Upper lobe of right lung (tissue), 1 donor: ENCODE measurements at regions not wholly inside any gene's neighbourhood (a gene's known extent, or its start where the extent isn't known, plus 50 kb on each side); places are given as distances from the start of the nearest gene placed in this dataset.
A peak's percentile ranks its signal among the peaks of the same experiment; 100 is the strongest.

Source experiments
- ATAC-seq: fragments of 200-7000 bp; cut with Tn5 transposase; one replicate; pipeline ENCODE4 v1.9.1; 2020; ENCODE audit warnings: mild to moderate bottlenecking, moderate library complexity
- DNase-seq: peaks from one replicate; pipeline ENCODE4 v3.0.0-alpha.2; 2020
- H3K27ac ChIP-seq: fragments of 200-600 bp; one replicate; pipeline ENCODE4 v1.8.0; 2022
- H3K27me3 ChIP-seq: fragments of 200-600 bp; one replicate; pipeline ENCODE4 v1.8.0; 2022; ENCODE audit warnings: mild to moderate bottlenecking
- H3K36me3 ChIP-seq: fragments of 200-600 bp; one replicate; pipeline ENCODE4 v1.8.0; 2022
- H3K4me1 ChIP-seq: fragments of 200-600 bp; one replicate; pipeline ENCODE4 v1.8.0; 2022
- H3K4me3 ChIP-seq: fragments of 200-600 bp; one replicate; pipeline ENCODE4 v1.8.0; 2022; ENCODE audit warnings: mild to moderate bottlenecking
- H3K9me3 ChIP-seq: fragments of 200-600 bp; one replicate; pipeline ENCODE4 v1.8.0; 2022
- CTCF ChIP-seq: fragments of 200-600 bp; IDR thresholded peaks from one replicate; pipeline ENCODE4 v1.8.0; 2022; ENCODE audit warnings: antibody characterized with exemption
- intact Hi-C: fragments of 100-400 bp; cut with DNase I; formaldehyde crosslinking; loops from one replicate; pipeline ENCODE4 v1.11.0; 2022
- donor health status: DM: no; HTN: yes; CAD: no; lungs with severe emphysema.

DNA sequence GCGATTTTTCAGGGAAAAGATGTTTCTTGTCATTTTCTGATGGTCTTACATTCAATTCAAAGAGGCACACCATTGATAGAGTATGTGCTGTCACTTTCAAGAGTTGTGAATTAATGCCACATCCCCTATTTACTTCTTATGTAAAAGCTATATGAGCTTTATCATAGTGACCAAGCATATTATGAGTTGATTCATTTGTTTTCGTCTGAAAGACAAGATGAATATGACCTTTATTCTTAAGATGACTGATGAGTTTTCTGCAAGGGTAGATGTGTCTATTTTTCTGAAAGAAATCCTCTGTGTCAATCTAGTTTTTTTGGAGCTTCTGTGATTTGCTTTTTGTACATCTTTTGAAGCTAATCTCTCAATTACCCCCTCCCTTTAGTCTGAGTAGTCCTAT, 676.3 kb upstream of the ARGLU1 start:
- ATAC-seq: no peak

GRCh38 chr13:107242138-107242537, 674.2 kb upstream of the ARGLU1 start:
- TF ChIP-seq CTCF: no peak
- H3K9me3 ChIP-seq: no peaks in the 10 kb centered on the region
- intact Hi-C loops: no loop called here
- H3K36me3 ChIP-seq: no peaks in the 10 kb centered on the region
- no peak overlapping the region for H3K4me3 ChIP-seq
- no peak overlapping the region for H3K27ac ChIP-seq
- ATAC-seq (peak; percentile 35), DNase-seq (no peak)
- no peaks in the 10 kb centered on the region for H3K4me1 ChIP-seq
- H3K27me3 ChIP-seq: no peaks in the 10 kb centered on the region

More for the DNA sequence above, 676.3 kb upstream of the ARGLU1 start:
- no peak for DNase-seq
- Histone ChIP-seq H3K9me3 (no peaks in the 10 kb centered on the region), H3K27ac (no peak overlapping the region), H3K4me3 (no peak overlapping the region), H3K4me1 (no peaks in the 10 kb centered on the region), H3K36me3 (no peaks in the 10 kb centered on the region), H3K27me3 (no peaks in the 10 kb centered on the region)
- TF ChIP-seq CTCF: no peak
- intact Hi-C loops: no loop called here

- Histone ChIP-seq H3K27ac (no peak overlapping the region), H3K9me3 (no peaks in the 10 kb centered on the region), H3K27me3 (no peaks in the 10 kb centered on the region), H3K36me3 (no peaks in the 10 kb centered on the region), H3K4me1 (no peaks in the 10 kb centered on the region), H3K4me3 (no peak overlapping the region)
- no peak for DNase-seq
- intact Hi-C loops: no loop called here
- no peak for TF ChIP-seq CTCF
- ATAC-seq: no peak
These were observed 673.4 kb upstream of the ARGLU1 start for GRCh38 chr13:107241381-107241780.

- TF ChIP-seq CTCF: no peak
- H3K27me3 ChIP-seq: no peaks in the 10 kb centered on the region
- no peaks in the 10 kb centered on the region for H3K9me3 ChIP-seq
- H3K4me1 ChIP-seq: no peaks in the 10 kb centered on the region
- intact Hi-C loops: no loop called here
- H3K27ac ChIP-seq: no peak overlapping the region
- no peak overlapping the region for H3K4me3 ChIP-seq
- no peaks in the 10 kb centered on the region for H3K36me3 ChIP-seq
- no peak for ATAC-seq
- no peak for DNase-seq
These were observed 671.3 kb upstream of the ARGLU1 start for GRCh38 chr13:107239213-107239612.

GRCh38 chr13:107238262-107238981, 670.5 kb upstream of the ARGLU1 start:
- H3K27me3 ChIP-seq: no peaks in the 10 kb centered on the region
- H3K4me1 ChIP-seq: no peaks in the 10 kb centered on the region
- intact Hi-C loops: no loop called here
- no peaks in the 10 kb centered on the region for H3K9me3 ChIP-seq
- ATAC-seq (no peak), DNase-seq (no peak)
- H3K27ac ChIP-seq: no peak overlapping the region
- no peaks in the 10 kb centered on the region for H3K36me3 ChIP-seq
- H3K4me3 ChIP-seq: no peak overlapping the region
- no peak for TF ChIP-seq CTCF
